WTC11 (cell line): ENCODE measurements at regions not wholly inside any gene's neighbourhood (a gene's known extent, or its start where the extent isn't known, plus 50 kb on each side); places are given as distances from the start of the nearest gene placed in this dataset.

Experiments
- ATAC-seq: fragments of 200-7000 bp; cut with Tn5 transposase; 2 replicates; pipeline ENCODE4 v1.10.0; 2021; ENCODE audit warnings: mild to moderate bottlenecking, moderate library complexity
- CTCF ChIA-PET: fragments of 300-600 bp; sonication (Branson Sonifier 250); formaldehyde crosslinking; loops from one replicate; lab custom pipeline; 2021; ENCODE audit warnings: antibody characterized with exemption; lab: Charles Lee
- POLR2A ChIA-PET: fragments of 350-600 bp; sonication (Branson Sonifier 250); formaldehyde crosslinking; loops from one replicate; lab custom pipeline; 2021; ENCODE audit warnings: antibody characterized with exemption; lab: Charles Lee
- DNase-seq: peaks from one replicate; pipeline ENCODE4 v3.0.0; 2021; ENCODE audit warnings: low spot score
- H3K27ac Mint-ChIP-seq: 2 replicates; pipeline ENCODE4 v1.8.0; 2021; ENCODE audit warnings: mixed read lengths
- H3K27me3 Mint-ChIP-seq: 2 replicates; pipeline ENCODE4 v1.8.0; 2021; ENCODE audit warnings: low read depth, mild to moderate bottlenecking, moderate library complexity, mixed read lengths
- H3K36me3 Mint-ChIP-seq: 2 replicates; pipeline ENCODE4 v1.8.0; 2021; ENCODE audit warnings: mixed read lengths
- H3K4me1 Mint-ChIP-seq: 2 replicates; pipeline ENCODE4 v1.8.0; 2022; ENCODE audit warnings: mixed read lengths
- H3K4me3 Mint-ChIP-seq: 2 replicates; pipeline ENCODE4 v1.8.0; 2021; ENCODE audit warnings: mild to moderate bottlenecking, moderate library complexity, mixed read lengths
- H3K9me3 Mint-ChIP-seq: 2 replicates; pipeline ENCODE4 v1.8.0; 2021; ENCODE audit warnings: mixed read lengths
- CREM ChIP-seq: sonication (generic); formaldehyde crosslinking; IDR thresholded peaks from 2 replicates; pipeline ENCODE4 v1.8.1; 2022; ENCODE audit warnings: mild to moderate bottlenecking, missing genetic modification reagents, moderate library complexity
- FOXP1 ChIP-seq: sonication (generic); formaldehyde crosslinking; IDR thresholded peaks from 2 replicates; pipeline ENCODE4 v1.8.0; 2022; ENCODE audit warnings: missing genetic modification reagents, mild to moderate bottlenecking, moderate library complexity, borderline replicate concordance
- GRHL2 ChIP-seq: fragments of 250-450 bp; sonication (Bioruptor Pico); IDR thresholded peaks from 2 replicates; pipeline ENCODE4 v1.8.0; 2022; ENCODE audit warnings: mild to moderate bottlenecking, moderate library complexity; ENCODE audit not compliant: insufficient replicate concordance, severe bottlenecking
- HMGXB4 ChIP-seq: sonication (generic); formaldehyde crosslinking; IDR thresholded peaks from 2 replicates; pipeline ENCODE4 v1.8.1; 2023; ENCODE audit warnings: mild to moderate bottlenecking, moderate library complexity, missing genetic modification reagents
- JAZF1 ChIP-seq: fragments of 250-450 bp; sonication (Bioruptor Pico); IDR thresholded peaks from 2 replicates; pipeline ENCODE4 v1.9.0; 2021; ENCODE audit warnings: moderate library complexity, mild to moderate bottlenecking, inconsistent platforms
- MAX ChIP-seq: sonication (generic); formaldehyde crosslinking; IDR thresholded peaks from 2 replicates; pipeline ENCODE4 v1.8.0; 2022; ENCODE audit warnings: mild to moderate bottlenecking, missing genetic modification reagents
- STAT6 ChIP-seq: sonication (generic); formaldehyde crosslinking; conservative IDR thresholded peaks from 2 replicates; pipeline ENCODE4 v1.8.1; 2023; ENCODE audit warnings: mild to moderate bottlenecking, low read depth, missing genetic modification reagents, moderate library complexity
- ZNF512 ChIP-seq: sonication (generic); formaldehyde crosslinking; IDR thresholded peaks from 2 replicates; pipeline ENCODE4 v1.8.1; 2022; ENCODE audit warnings: missing genetic modification reagents, borderline replicate concordance
- TF ChIP-seq, protein P1 (sequence below): sonication (generic); formaldehyde crosslinking; IDR thresholded peaks from 2 replicates; pipeline ENCODE4 v1.8.1; 2023; ENCODE audit warnings: mild to moderate bottlenecking, missing genetic modification reagents
- TF ChIP-seq, protein P2 (sequence below): fragments of 200-600 bp; IDR thresholded peaks from 2 replicates; pipeline ENCODE4 v1.8.0; 2022; ENCODE audit warnings: antibody characterized with exemption
- TF ChIP-seq, protein P3 (sequence below): sonication (generic); formaldehyde crosslinking; IDR thresholded peaks from 2 replicates; pipeline ENCODE4 v1.8.1; 2023; ENCODE audit warnings: mild to moderate bottlenecking, missing genetic modification reagents, moderate library complexity

GRCh38 chr1:229146647-229147046, 124.3 kb upstream of the RAB4A start:
- ATAC-seq: no peak
- no peak for TF ChIP-seq CREM
- TF ChIP-seq HMGXB4: no peak
- TF ChIP-seq, protein P1, sequence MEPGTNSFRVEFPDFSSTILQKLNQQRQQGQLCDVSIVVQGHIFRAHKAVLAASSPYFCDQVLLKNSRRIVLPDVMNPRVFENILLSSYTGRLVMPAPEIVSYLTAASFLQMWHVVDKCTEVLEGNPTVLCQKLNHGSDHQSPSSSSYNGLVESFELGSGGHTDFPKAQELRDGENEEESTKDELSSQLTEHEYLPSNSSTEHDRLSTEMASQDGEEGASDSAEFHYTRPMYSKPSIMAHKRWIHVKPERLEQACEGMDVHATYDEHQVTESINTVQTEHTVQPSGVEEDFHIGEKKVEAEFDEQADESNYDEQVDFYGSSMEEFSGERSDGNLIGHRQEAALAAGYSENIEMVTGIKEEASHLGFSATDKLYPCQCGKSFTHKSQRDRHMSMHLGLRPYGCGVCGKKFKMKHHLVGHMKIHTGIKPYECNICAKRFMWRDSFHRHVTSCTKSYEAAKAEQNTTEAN (CRISPR knock-in tag): no peak
- TF ChIP-seq JAZF1 (CRISPR knock-in tag): no peak
- TF ChIP-seq, protein P2, sequence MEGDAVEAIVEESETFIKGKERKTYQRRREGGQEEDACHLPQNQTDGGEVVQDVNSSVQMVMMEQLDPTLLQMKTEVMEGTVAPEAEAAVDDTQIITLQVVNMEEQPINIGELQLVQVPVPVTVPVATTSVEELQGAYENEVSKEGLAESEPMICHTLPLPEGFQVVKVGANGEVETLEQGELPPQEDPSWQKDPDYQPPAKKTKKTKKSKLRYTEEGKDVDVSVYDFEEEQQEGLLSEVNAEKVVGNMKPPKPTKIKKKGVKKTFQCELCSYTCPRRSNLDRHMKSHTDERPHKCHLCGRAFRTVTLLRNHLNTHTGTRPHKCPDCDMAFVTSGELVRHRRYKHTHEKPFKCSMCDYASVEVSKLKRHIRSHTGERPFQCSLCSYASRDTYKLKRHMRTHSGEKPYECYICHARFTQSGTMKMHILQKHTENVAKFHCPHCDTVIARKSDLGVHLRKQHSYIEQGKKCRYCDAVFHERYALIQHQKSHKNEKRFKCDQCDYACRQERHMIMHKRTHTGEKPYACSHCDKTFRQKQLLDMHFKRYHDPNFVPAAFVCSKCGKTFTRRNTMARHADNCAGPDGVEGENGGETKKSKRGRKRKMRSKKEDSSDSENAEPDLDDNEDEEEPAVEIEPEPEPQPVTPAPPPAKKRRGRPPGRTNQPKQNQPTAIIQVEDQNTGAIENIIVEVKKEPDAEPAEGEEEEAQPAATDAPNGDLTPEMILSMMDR: no peak
- no peak overlapping the region for H3K27ac Mint-ChIP-seq
- H3K27me3 Mint-ChIP-seq: peaks cover 8% of the 10 kb centered on the region
- no peaks in the 10 kb centered on the region for H3K36me3 Mint-ChIP-seq
- CTCF ChIA-PET: no interaction called here
- POLR2A ChIA-PET: interaction anchor here (1.5 kb wide), 1 partner anchor 82 kb away, joined by 3 read pairs; no protein-coding TSS in a partner anchor
- DNase-seq: no peak
- peaks cover 6% of the 10 kb centered on the region for H3K4me1 Mint-ChIP-seq
- no peaks in the 10 kb centered on the region for H3K9me3 Mint-ChIP-seq
- H3K4me3 Mint-ChIP-seq: no peak overlapping the region

DNA sequence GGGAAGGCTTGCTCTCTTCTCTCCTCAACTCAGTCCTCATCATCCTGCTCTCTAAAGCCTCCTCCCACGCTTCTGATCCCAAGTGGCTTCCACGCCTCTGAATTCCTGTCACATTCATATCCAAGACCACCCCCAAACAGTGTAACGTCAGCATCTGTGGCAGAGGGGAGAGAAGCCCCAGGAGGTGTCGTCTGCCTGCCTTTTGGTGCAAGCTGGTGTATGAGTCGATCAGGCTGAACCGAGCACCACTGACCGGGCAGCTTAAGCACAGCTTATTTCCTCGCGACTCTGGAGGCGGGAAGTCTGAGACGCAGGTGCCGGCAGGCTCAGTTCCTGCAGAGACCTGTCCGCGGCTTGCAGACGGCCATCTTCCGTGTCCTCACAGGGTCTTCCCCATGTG, 123.8 kb upstream of the RAB4A start:
- Mint-ChIP-seq H3K4me3 (no peak overlapping the region), H3K9me3 (no peaks in the 10 kb centered on the region), H3K27me3 (peaks cover 8% of the 10 kb centered on the region), H3K27ac (no peak overlapping the region)
- ATAC-seq: 0 out of 2 replicates have a peak, but pooled peaks have one; percentile 11
- TF ChIP-seq ZNF512 (CRISPR knock-in tag) (no peak), MAX (CRISPR knock-in tag) (peak; percentile 29; the same call in 1 of the 2 replicates)
- TF ChIP-seq, all 79 proteins: peak for 1
- peaks cover 8% of the 10 kb centered on the region for H3K4me1 Mint-ChIP-seq
- ChIA-PET CTCF (no interaction called here), POLR2A (interaction anchor here (1.5 kb wide), 1 partner anchor 82 kb away, joined by 3 read pairs; no protein-coding TSS in a partner anchor)
- peak; percentile 20 for DNase-seq
- no peaks in the 10 kb centered on the region for H3K36me3 Mint-ChIP-seq

DNA sequence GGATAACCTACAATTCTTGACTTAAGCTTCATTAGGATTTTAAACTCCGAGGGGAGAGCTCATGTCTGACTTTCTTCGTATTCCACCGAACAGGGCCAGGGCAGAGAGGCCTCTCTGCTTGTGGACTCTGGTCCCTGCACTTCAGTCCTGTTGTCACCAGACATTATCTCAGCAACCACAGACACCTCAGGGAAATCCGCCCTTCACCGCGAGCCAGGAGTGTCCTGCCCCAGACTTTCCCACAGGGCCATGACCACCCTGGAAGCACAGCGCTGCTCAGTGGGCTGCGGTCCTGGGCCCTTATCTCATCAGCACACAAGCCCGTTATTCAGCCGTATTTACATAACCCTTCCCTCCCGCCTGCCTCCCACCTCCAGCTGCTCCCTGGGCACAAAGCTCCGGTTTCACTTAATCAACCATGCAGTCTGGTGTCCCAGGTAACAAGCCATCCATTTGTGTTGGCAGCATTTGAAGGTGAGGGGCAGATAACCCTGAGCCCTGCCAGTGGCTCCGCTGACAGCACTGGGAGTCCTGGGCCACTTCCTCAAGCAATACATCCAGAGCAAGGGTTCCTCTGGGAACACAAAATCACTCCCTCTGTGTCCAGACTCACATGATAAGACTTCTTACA, 122.8 kb upstream of the RAB4A start:
- no peaks in the 10 kb centered on the region for H3K36me3 Mint-ChIP-seq
- no peak overlapping the region for H3K4me3 Mint-ChIP-seq
- peaks cover 8% of the 10 kb centered on the region for H3K27me3 Mint-ChIP-seq
- TF ChIP-seq, protein P3, sequence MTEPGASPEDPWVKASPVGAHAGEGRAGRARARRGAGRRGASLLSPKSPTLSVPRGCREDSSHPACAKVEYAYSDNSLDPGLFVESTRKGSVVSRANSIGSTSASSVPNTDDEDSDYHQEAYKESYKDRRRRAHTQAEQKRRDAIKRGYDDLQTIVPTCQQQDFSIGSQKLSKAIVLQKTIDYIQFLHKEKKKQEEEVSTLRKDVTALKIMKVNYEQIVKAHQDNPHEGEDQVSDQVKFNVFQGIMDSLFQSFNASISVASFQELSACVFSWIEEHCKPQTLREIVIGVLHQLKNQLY (CRISPR knock-in tag): no peak
- TF ChIP-seq CREM: no peak
- no peak for TF ChIP-seq FOXP1 (CRISPR knock-in tag)
- no peak for TF ChIP-seq STAT6 (CRISPR knock-in tag)
- no peak for TF ChIP-seq GRHL2
- H3K4me1 Mint-ChIP-seq: peaks cover 8% of the 10 kb centered on the region
- H3K27ac Mint-ChIP-seq: no peak overlapping the region
- no peaks in the 10 kb centered on the region for H3K9me3 Mint-ChIP-seq
- ATAC-seq (peak; percentile 82), DNase-seq (peak; percentile 41)
- ChIA-PET POLR2A (interaction anchor here (1.0 kb wide), 1 partner anchor 82 kb away, joined by 3 read pairs; no protein-coding TSS in a partner anchor), CTCF (interaction anchor here (0.6 to 1.0 kb wide), 2 partner anchors 39 to 80 kb away, joined by 3 to 4 read pairs; no protein-coding TSS in a partner anchor)
